CD4-positive, alpha-beta T cell treated with Interleukin-17A for 4 hours (primary cell): ENCODE measurements at regions not wholly inside any gene's neighbourhood (a gene's known extent, or its start where the extent isn't known, plus 50 kb on each side); places are given as distances from the start of the nearest gene placed in this dataset.

Experiments used
- DNase-seq: peaks from one replicate; pipeline ENCODE4 v3.0.0-alpha.2; 2020; ENCODE audit warnings: mixed read lengths

- DNase-seq = no peak
These were observed 64.8 kb upstream of the SDK1 start for GRCh38 chr7:3236268-3236667.

- DNase-seq = no peak
These were observed 62.4 kb upstream of the SDK1 start for GRCh38 chr7:3238525-3239210.

DNA sequence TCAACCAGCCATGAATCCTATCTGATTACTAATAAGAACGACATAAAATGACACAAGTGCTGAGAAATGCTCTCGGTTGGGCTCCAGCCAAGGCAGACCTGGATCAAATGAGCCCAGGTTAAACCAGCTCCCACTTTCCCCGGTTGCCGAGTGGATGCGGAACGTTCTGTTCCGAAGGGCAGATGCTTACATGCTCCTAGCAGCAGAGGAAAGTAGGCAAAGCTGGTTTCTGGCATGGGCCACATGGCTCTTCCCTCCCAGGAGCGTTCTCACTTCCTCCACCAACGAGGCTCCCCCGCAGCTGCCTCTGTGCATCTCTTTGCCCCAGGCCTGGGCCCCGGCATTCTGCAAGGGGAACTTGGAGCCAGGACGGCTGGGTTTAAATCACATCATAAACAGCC, 61.8 kb upstream of the SDK1 start:
- DNase-seq = no peak

DNA sequence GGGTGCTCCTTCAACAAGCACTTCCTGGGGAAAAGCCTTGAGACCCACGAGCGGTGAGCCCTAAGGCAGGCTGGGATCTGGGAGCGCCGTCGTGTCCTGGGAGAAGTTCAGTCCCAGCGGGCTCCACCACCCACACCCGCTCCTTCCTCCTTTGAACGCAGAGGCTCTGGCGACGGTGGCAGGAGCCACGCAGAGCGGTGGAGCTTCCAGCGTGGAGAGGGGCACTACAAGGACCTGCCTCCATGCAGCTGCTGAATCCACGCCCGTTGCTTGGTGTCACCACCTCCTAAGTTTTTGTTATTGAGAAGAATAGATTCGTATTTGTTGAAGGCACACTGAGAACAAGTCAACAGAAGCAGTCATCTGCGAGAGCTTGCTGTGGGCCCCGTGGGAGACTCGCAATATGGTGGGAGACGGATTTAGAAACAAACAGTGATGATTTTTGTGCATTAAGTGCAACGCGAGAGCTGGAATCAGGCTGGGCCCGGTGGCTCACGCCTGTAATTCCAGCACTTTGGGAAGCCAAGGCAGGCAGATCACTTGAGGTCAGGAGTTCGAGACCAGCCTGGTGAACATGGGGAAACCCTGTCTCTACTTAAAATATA, 60.1 kb upstream of the SDK1 start:
- no peak for DNase-seq

DNA sequence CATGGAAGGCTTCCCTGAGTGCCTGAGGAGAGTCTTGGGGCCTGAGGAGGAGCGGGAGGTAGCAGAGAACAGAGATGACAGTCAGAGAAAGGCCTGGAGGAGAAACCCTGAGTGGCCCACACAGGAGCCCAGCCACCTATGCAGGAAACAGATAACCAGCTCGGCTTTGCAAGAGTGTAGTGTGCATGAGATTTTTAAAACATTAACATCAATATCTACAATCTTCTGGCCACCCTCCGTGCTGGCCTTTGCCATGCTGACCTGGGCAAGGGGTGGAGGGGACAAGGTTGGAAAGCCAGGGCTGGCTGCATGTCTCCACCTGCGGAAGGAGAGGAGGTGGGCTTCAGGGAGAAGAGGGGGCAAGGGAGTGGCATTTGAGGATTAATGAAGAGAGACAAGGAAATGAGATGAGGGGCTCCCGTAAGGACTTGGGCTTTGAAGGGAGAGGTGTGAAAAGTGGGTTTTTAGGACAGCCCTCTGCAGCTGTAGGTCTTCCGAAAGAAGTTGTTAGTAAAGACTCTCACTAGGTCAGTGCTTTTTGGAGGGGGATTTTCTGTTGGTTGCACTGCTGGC, 59.3 kb upstream of the SDK1 start:
- no peak for DNase-seq

DNA sequence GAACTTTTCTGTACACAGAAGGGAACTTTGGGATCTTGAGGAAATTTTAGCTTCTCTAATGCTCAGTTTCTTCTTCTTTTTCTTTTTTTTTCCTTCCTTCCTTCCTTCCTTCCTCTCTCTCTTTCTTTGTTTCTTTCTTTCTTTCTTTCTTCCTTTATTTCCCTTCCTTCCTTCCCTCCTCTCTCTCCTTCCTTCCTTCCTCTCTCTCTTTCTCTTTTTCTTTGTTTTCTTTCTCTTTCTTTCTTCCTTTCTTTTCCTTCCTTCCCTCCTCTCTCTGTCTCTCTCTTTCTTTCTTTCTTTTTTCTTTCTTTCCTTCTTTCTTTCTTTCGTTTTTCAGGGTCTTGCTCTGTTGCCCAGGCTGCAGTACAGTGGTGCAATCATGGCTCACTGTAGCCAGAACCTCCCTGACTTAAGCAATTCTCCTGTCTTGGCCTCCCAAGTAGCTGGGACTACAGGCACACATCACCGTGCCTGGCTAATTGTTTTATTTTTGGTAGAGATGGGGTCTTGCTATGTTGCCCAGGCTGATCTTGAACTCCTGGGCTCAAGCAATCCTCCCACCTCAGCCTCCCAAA, 58.6 kb upstream of the SDK1 start:
- DNase-seq = no peak

DNA sequence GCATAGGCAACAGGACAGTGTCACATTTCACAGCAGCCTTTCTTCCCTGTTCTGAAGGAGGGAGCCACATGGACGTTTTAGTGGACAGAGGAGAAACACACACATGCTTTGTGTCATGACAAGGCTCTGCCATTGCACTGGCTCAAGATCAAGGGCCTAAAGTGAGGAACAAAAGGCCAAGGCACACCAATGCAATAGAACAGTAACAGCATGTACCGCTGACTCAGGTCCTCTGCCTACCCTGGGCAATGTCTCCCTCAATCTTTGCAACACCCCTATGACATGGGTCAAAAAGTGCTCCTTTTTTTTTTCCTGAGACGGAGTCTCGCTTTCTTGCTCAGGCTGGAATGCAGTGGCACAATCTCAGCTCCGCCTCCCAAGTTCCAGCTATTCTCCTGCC, 57.8 kb upstream of the SDK1 start:
- DNase-seq = no peak

DNA sequence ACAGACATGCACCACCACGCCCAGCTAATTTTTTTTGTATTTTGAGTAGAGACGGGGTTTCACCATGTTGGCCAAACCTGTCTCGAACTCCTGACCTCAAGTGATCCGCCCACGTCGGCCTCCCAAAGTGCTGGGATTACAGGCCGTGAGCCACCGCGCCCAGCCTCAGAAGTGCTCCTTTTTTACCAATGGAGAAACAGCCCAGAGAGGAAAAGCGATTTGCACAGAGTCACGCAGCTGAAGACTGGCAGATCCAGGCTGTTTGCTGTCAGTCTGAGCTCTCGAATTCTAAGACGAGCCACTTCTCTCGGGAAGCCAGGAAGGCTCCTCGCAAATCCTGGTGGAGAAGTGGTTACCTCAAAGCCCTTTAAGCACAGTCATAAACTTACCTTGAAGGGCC, 57.4 kb upstream of the SDK1 start:
- no peak for DNase-seq

DNA sequence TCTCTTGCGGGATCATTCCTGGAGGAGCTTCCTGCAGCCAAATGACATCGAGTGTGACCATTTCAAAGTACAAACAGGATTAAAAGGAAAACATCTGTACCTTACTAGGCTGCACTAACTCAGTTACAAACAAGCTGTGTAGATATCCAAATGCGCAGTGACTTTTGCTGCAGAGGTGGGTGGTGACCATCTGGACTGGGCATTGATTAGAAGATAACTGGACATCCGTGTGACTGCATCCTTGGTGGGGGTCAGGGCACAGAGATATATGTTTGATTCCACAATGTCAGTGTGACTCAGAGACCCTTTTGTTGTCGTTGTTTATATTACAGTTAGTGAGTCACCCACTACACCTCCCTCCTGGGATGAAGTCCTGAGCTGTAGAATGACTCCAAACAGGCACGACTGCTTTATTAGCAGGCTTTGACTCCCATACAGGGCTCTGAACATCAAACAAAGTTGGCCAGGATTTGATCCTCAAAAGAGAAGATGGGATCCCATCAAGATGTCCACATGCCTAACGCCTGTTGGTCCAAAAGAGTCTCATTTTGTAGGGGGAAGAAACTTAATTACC, 56.7 kb upstream of the SDK1 start:
- DNase-seq = no peak

- DNase-seq = no peak
These were observed 56.0 kb upstream of the SDK1 start for GRCh38 chr7:3245077-3245476.

DNA sequence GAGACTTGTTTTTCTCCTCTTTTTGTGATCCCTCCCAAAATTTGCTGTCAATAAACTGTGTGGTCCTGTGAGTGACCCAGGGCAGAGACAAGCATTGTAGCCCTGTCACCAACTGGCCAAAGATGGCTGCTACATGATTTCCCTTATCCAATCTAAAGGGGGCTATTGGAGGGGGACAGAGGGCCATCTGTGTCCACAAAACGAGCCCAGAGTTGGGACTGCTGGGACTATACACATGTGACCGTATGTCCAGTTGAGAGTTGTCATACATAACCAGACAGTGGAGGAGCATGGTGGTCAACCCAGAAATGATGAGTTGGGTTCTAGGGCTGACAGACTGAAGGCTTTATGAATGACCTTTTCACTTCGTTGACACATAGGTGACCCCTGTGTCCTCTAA, 55.3 kb upstream of the SDK1 start:
- no peak for DNase-seq

DNA sequence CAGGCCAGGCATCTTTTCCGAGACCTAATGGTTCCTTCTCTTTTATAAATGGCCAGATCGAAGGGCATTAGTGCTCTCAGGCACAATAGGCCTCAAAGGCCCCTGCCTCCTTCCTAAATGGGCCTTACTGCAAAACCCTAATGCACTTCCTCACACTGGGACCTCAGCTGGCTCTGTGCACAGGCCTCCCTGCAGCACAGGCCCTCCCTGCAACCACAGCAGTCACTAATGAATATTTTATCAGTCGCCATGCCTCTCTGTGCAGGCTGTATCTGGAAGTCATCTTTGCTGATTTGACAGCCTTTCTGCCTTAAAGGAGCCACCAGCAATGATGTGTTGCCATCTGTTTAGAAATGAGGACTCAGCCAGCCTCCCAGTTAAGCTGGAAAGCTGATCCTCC, 54.9 kb upstream of the SDK1 start:
- no peak for DNase-seq

- DNase-seq = no peak
These were observed 54.4 kb upstream of the SDK1 start for GRCh38 chr7:3246651-3247050.

DNA sequence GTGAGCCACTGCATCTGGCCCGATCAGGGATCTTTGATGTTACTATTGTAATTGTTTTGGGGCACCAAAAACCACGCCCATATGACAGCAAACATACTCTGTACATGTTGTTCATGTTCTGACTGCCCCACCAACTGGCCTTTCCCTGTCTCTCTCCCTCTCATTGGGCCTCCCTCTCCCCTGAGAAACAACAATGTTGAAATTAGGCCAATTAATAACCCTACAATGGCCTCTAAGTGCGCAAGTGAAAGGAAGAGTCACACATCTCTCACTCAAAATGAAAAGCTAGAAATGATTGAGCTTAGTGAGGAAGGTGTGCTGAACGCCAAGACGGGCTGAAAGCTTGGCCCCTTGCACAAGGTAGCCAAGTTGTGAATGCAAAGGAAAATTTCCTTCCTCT, 50.3 kb upstream of the SDK1 start:
- DNase-seq = no peak
